HL-60/S4 treated with phorbol 12-myristate 13-acetate at 8.2 ng/mL for 4 days and 3 days (cell line): ENCODE measurements at regions not wholly inside any gene's neighbourhood (a gene's known extent, or its start where the extent isn't known, plus 50 kb on each side); places are given as distances from the start of the nearest gene placed in this dataset.

Source experiments
- in situ Hi-C: fragments of 300-500 bp; cut with MboI; formaldehyde crosslinking; loops from 2 replicates; pipeline ENCODE4 v1.15.0; 2022; ENCODE audit warnings: low sequenced_read_pairs

GRCh38 chr1:221940631-221941030, 198.7 kb upstream of the DUSP10 start:
- in situ Hi-C loops = no loop called here

GRCh38 chr1:221939607-221940006, 197.7 kb upstream of the DUSP10 start:
- in situ Hi-C loops = no loop called here

DNA sequence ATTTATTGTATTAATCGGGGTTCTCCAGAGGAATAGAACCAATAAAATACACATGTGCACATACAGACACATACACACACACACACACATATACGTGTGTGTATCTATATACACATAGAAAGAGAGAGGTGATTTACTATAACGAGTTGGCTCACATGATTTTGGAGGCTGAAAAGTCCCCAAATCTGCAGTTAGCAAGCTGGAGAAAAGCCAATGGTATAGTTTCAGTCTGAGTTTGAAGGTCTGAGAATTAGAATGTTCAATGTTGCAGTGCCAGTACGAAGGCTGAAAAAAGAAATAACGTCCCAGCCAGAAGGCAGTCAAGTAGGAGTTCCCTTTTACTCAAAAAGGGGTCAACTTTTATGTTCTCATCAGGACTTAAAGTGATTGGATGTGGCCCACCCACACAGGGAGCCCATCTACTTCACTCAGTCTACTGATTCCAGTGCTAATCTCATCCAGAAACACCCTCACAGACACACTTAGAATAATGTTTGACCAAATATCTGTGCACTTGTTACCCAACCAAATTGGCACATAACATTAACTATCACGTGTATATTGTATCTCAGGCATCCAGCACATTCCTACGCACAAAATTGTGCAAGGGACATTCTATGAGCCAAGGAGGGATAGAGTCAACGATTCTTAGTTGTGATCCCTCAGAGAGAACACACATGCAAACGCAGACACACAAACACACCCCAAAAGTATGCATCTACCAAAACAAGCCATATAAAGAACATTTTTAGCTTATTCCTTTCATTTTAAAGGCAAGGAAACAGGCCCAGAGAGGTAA, 195.5 kb upstream of the DUSP10 start:
- in situ Hi-C loops = no loop called here

- in situ Hi-C loops = no loop called here
Measured at GRCh38 chr1:221933814-221934213, 191.9 kb upstream of the DUSP10 start.

GRCh38 chr1:221926441-221926840, 184.6 kb upstream of the DUSP10 start:
- in situ Hi-C loops = no loop called here

DNA sequence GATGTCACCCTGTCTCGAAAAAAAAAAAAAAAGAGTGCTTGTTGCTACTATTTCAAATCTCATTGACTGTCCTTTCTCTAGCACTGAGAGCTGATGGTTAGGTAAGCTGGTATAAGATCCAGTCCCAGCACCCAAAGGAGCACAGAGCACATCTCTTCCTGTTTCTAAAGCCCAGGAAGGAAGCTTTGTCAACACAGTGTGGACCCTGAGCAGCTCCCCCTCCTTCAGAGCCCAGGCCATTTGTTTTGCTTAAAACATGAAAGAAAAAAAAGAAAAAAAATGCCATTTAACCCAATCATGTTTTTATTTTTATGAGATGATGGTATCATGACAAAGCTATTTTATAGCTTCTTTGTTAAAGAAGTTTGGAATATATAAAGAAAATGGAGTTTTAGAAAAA, 184.1 kb upstream of the DUSP10 start:
- in situ Hi-C loops = no loop called here

DNA sequence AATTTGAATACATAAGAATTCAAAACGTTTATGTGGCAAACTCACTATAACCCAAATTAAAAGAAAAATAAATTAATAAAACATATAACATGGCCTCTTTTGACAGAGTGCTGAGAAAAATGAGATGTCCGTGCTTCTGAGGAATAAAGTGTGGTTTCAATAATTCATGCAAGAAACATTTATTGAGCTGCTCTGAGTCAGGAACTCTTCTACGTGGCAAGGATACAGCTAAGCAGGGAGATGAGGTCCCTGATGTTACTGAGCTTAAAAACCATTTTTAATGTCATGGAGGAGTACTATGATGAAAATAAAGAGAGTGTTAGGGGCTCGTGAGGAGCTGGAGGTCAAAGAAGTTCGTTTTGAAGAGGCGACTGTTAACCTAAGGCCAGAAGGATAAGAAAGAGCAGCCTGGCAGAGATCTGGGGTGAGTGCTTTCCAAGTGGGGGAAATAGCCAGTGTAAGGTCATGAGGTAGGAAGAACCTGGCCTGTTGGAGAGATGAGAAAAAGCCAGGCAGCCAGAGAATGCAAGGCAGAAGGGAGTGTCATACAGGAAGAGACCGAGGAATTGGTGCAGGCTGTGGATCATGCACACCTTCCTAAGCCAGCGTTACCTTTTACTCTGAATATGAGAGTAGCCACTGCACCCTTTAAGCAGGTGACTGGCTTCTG, 182.2 kb upstream of the DUSP10 start:
- in situ Hi-C loops = no loop called here

DNA sequence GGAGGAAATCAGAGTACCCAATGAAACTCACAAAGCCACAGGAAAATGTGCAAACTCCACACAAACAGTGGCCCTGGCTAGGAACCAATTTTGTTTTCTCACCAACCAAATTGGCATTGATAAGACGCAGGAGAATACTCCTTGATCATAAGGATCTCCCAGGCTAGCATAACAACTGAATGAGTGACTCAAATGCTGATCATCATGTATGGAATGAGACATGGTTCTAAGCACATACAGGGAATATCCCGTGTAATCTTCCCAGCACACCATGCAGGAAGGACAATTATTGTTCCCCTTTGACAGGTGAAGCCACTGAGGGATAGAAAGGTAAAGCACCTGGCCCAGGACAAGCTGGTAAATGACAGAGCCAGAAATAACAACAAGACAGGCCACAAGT, 180.0 kb upstream of the DUSP10 start:
- in situ Hi-C loops = no loop called here

DNA sequence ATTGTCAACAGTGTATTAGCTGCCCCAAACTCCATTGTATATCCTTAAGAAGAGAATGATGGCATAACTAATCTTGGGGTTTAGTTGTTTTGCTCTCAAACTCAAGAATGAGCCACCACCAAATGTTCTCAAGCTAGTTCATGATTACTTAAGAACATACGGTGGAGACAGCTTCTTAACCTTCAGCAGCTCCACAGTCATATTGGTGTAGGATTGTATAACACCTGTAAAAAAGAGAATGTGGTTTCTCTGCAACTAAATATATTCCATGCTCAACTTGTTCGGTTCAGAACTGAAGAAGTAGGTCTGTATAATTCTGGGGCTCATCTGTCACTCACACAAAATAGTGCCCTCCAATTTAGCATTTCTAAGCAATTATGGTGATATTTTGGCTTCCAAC, 177.9 kb upstream of the DUSP10 start:
- in situ Hi-C loops = no loop called here

DNA sequence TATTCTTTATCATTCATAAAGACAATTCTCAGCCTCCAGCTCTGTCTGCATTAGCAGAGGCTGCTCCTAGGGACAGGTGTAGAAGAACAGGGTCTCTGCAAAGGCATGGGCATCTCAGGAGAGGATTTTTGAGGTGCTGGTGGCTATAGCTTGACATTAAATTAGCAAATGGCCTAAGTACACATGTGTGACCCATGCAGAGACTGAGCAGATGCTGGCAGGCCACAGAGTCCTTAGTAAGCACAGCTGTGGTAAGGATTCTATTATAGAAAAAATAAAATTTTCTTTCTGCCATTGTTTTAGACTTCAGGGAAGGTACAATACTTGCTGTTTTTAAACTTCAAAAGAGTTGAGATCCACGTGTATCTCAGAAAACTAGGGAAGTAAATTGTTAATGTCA, 177.5 kb upstream of the DUSP10 start:
- in situ Hi-C loops = no loop called here

DNA sequence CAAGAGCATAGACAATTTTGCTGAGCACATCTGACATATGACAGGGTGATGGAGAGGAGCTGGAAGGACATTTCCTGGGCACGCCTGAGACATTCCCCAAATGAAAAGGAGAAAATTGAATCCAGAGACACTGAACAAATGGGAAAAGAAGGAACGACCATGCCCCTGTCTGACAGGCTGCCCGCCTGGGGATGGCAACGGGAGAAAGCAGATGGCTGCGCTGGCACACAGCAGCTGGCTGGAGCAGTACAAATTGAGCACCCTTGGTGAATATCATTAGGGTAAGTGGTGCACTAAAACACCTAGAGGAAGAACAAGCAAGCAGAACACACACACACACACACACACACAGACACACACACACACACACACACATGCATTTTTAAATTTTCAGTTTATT, 174.3 kb upstream of the DUSP10 start:
- in situ Hi-C loops = no loop called here

GRCh38 chr1:221915764-221916163, 173.9 kb upstream of the DUSP10 start:
- in situ Hi-C loops = no loop called here

GRCh38 chr1:221913351-221913892, 171.5 kb upstream of the DUSP10 start:
- in situ Hi-C loops = no loop called here

DNA sequence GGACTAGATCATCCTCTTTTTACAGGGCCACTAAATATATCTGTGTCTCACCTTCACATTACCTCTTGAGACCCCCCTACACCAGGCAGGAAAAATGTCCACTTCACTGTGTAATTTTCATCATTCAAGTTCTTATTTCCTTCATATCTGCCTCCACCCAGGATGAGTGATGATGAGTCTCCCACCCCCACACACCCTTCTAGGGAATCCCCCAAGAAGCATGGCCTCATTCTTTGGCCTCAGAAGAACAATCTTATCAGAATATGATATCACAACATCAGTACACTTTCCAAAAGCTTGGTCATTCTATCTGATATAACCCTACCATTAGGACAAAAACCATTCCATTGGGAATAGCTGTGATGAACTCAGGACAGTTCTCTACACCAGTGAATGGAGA, 170.3 kb upstream of the DUSP10 start:
- in situ Hi-C loops = no loop called here

DNA sequence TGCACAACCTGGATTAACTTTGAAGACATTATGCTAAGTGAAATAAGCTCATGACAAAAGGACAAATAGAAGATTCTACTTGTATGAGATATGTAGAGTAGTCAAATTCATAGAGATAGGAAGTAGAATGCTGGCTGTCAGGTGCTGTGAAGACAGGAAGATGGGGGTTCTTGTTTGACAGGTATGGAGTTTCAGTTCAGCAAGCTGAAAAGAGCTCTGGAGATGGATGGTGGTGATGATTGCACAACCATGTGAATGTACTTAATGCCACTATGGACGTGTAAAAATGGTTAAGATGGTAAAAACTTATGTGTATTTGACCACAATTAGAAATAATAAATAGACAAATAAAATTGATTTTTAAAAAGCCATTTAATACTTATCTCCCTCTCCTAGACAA, 169.8 kb upstream of the DUSP10 start:
- in situ Hi-C loops = no loop called here

DNA sequence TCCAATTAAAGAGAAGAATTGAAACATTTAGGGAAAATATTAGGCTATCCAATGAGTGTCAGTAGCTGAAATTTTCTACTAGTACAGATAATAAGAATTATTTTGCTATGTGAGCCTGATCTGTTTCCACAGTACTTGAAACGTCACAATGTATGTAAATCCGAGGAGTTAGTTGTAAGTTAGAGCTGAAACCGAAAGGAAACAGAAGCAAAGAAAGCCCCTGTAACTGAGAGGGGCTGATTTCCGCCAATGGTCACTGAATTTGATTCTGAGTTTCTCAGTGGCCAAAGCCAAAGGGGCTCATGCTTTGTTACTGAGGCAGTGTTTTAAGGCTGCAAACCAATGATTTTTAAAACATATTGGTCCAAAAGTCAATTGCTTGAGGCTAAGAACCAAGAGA, 168.3 kb upstream of the DUSP10 start:
- in situ Hi-C loops = no loop called here

- in situ Hi-C loops = no loop called here
Measured at GRCh38 chr1:221908573-221908972, 166.7 kb upstream of the DUSP10 start.

- in situ Hi-C loops = no loop called here
Measured at GRCh38 chr1:221907166-221907932, 165.5 kb upstream of the DUSP10 start.

- in situ Hi-C loops = no loop called here
Measured at GRCh38 chr1:221905802-221906201, 163.9 kb upstream of the DUSP10 start.

- in situ Hi-C loops = no loop called here
Measured at GRCh38 chr1:221904319-221904718, 162.4 kb upstream of the DUSP10 start.

- in situ Hi-C loops = no loop called here
Measured at GRCh38 chr1:221903594-221903993, 161.7 kb upstream of the DUSP10 start.

GRCh38 chr1:221902961-221903360, 161.1 kb upstream of the DUSP10 start:
- in situ Hi-C loops = no loop called here
